Skin of body (tissue), 1 donor: ENCODE measurements at regions not wholly inside any gene's neighbourhood (a gene's known extent, or its start where the extent isn't known, plus 50 kb on each side); places are given as distances from the start of the nearest gene placed in this dataset.
"Not testable (repeated sequence)": the region's sequence is repeated elsewhere in the genome, so short reads cannot be mapped to it uniquely, and the experiment has no call there.

Experiments
- DNase-seq: peaks from one replicate; lab custom pipeline; 2025; lab: John Stamatoyannopoulos, UW

- DNase-seq = no peak
Measured at GRCh38 chr5:13244151-13244550, 700.3 kb downstream of the DNAH5 start.

- no peak for DNase-seq
Measured at GRCh38 chr5:13227513-13227912, 717.0 kb downstream of the DNAH5 start.

GRCh38 chr5:13218518-13218917 lies 726.0 kb downstream of the DNAH5 start:
- no peak for DNase-seq

- DNase-seq = no peak
Measured at GRCh38 chr5:13217636-13218035, 726.9 kb downstream of the DNAH5 start.

GRCh38 chr5:13215806-13216205 lies 728.7 kb downstream of the DNAH5 start:
- DNase-seq = no peak

- DNase-seq = no peak
Measured at GRCh38 chr5:13215370-13215769, 729.1 kb downstream of the DNAH5 start.

GRCh38 chr5:13214182-13214581 lies 730.3 kb downstream of the DNAH5 start:
- DNase-seq = no peak

- no peak for DNase-seq
Measured at GRCh38 chr5:13212886-13213285, 731.6 kb downstream of the DNAH5 start.

GRCh38 chr5:13211064-13211463 lies 733.4 kb downstream of the DNAH5 start:
- DNase-seq = no peak

- DNase-seq = no peak
Measured at GRCh38 chr5:13207112-13207511, 737.4 kb downstream of the DNAH5 start.

GRCh38 chr5:13201022-13201421 lies 743.5 kb downstream of the DNAH5 start:
- DNase-seq = no peak

- not testable (repeated sequence) for DNase-seq
Measured at GRCh38 chr5:13198226-13198625, 746.3 kb downstream of the DNAH5 start.

- DNase-seq = no peak
Measured at GRCh38 chr5:13189532-13189931, 755.0 kb downstream of the DNAH5 start.

GRCh38 chr5:13188371-13188770 lies 756.1 kb downstream of the DNAH5 start:
- no peak for DNase-seq

GRCh38 chr5:13187186-13187585 lies 757.3 kb downstream of the DNAH5 start:
- no peak for DNase-seq

GRCh38 chr5:13186177-13186576 lies 758.3 kb downstream of the DNAH5 start:
- DNase-seq = no peak

GRCh38 chr5:13179407-13180087 lies 764.9 kb downstream of the DNAH5 start:
- DNase-seq = no peak

- no peak for DNase-seq
Measured at GRCh38 chr5:13143630-13144029, 800.9 kb downstream of the DNAH5 start.

GRCh38 chr5:13143214-13143613 lies 801.3 kb downstream of the DNAH5 start:
- no peak for DNase-seq

- DNase-seq = no peak
Measured at GRCh38 chr5:13133951-13134350, 810.5 kb downstream of the DNAH5 start.

GRCh38 chr5:13115476-13115875 lies 829.0 kb downstream of the DNAH5 start:
- DNase-seq = no peak

- no peak for DNase-seq
Measured at GRCh38 chr5:13108265-13108664, 836.2 kb downstream of the DNAH5 start.

- no peak for DNase-seq
Measured at GRCh38 chr5:13107537-13107936, 837.0 kb downstream of the DNAH5 start.

GRCh38 chr5:13081116-13081515 lies 863.4 kb downstream of the DNAH5 start:
- no peak for DNase-seq
